ENCODE measurements at regions not wholly inside any gene's neighbourhood (a gene's known extent, or its start where the extent isn't known, plus 50 kb on each side); places are given as distances from the start of the nearest gene placed in this dataset.

GRCh38 chr13:90891329-90891728 lies 456.2 kb upstream of the MIR17HG start:
- TF ChIP-seq CTCF (conservative IDR thresholded peaks at IDR 0.05; ENCODE audit: low read depth, low read length) (no peak), EZH2phosphoT487 (IDR thresholded peaks at IDR 0.05; ENCODE audit: borderline replicate concordance, low read length) (no peak)
